ENCODE measurements at regions not wholly inside any gene's neighbourhood (a gene's known extent, or its start where the extent isn't known, plus 50 kb on each side); places are given as distances from the start of the nearest gene placed in this dataset.

GRCh38 chr2:139905624-139906023, 1125.4 kb upstream of the NXPH2 start (continued):
- TF ChIP-seq GMEB1 (CRISPR knock-in tag; IDR thresholded peaks at IDR 0.05), result no peak

- Histone ChIP-seq H3K4me2 (ENCODE audit: insufficient read depth, low read length) (no peak overlapping the region), H3K9me1 (ENCODE audit: control insufficient read depth, insufficient read depth, low read length) (no peaks in the 10 kb centered on the region), H3K79me2 (ENCODE audit: control insufficient read depth, insufficient read depth, low read length) (no peaks in the 10 kb centered on the region), H3K36me3 (ENCODE audit: control insufficient read depth, insufficient read depth, low read length) (no peaks in the 10 kb centered on the region), H3K27ac (ENCODE audit: extremely low read depth, low read depth, low read length) (no peak overlapping the region), H2AFZ (ENCODE audit: low read depth, low read length) (no peak overlapping the region), H3K9me3 (replicated peaks; ENCODE audit: control insufficient read depth, insufficient read depth, low read depth, low read length) (0 out of 2 replicates have a peak, but pooled peaks cover 2% of the 10 kb centered on the region), H4K20me1 (replicated peaks; ENCODE audit: control insufficient read depth, insufficient read depth, low read length) (no peaks in the 10 kb centered on the region), H3K9ac (ENCODE audit: insufficient read depth in 1 of 2, low read depth in 2 of 2, low read length in 2 of 2) (no peak overlapping the region), H3K4me3 (no peak overlapping the region), H3K4me1 (replicated peaks in 1 of 2; ENCODE audit: control insufficient read depth in 2 of 2, insufficient read depth in 2 of 2, low read length in 2 of 2) (no peaks in the 10 kb centered on the region), H3K27me3 (ENCODE audit: control insufficient read depth in 2 of 2, insufficient read depth in 2 of 2, low read length in 2 of 2) (no peaks in the 10 kb centered on the region)
- intact Hi-C loops (cut with micrococcal nuclease) (no loop called here), in situ Hi-C loops (cut with MboI) (loop anchor here (10.0 kb wide), 1 partner anchor 777 kb away; no protein-coding TSS in a partner anchor)
- no TSS peak for BruUV-seq (replicated peaks)
- no peak for ATAC-seq
- POLR2A ChIA-PET, result no interaction called here
- WGBS (ENCODE audit: insufficient coverage, low coverage, missing lambda C conversion rate), result 3% methylated on average over 4 of the region's 4 CpGs
- no peak for FAIRE-seq
- TF ChIP-seq ZMIZ1 (IDR thresholded peaks at IDR 0.05; ENCODE audit: low read depth in 2 of 2, low read length in 2 of 2) (no peak), ZSCAN32 (CRISPR knock-in tag; IDR thresholded peaks at IDR 0.05) (no peak), RERE (CRISPR knock-in tag; IDR thresholded peaks at IDR 0.05; ENCODE audit: borderline replicate concordance) (no peak), GTF2B (IDR thresholded peaks at IDR 0.05; ENCODE audit: extremely low read depth, insufficient read length) (no peak)
- CTCF ChIA-PET (ENCODE audit: low intra/inter-chr PET ratio), result no interaction called here
- DNase-seq (ENCODE audit: extremely low read depth in 1 of 4, low spot score in 3 of 4), result no peak
Measured at GRCh38 chr2:139891636-139892035, 1111.4 kb upstream of the NXPH2 start.
